ENCODE measurements at regions not wholly inside any gene's neighbourhood (a gene's known extent, or its start where the extent isn't known, plus 50 kb on each side); places are given as distances from the start of the nearest gene placed in this dataset.

DNA sequence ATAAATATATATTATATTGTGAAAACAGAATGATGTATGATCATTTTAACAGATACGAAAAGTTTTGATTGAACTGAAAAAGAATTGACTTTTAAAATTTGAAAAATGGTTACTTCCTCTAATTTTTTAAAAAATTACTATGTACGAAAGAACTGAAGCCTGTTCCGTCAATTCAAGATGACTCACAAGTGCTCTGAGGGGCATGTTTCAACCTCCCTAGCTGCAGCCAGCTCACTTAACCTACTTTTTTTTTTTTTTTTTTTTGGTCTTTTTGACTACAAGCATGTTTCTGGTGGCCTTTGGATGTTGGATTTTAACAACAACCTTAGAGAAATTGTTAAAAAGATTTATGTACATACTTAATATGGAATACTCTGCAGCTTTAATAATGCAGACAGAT lies 1139.3 kb downstream of the DIAPH3 start:
- 64 to 70% methylated on average over 3 of the region's 3 CpGs for WGBS, 2 donors (ENCODE audit: low coverage in 1 of 2)
- Histone ChIP-seq H3K4me1 (no peaks in the 10 kb centered on the region), H3K4me3 (no peak overlapping the region), H3K9me3 (no peaks in the 10 kb centered on the region), H3K36me3 (no peaks in the 10 kb centered on the region), H3K27me3 (no peaks in the 10 kb centered on the region), H3K27ac (no peak overlapping the region)
- no peak for ATAC-seq
- TF ChIP-seq POLR2A (IDR thresholded peaks at IDR 0.05) = no peak
- no peak for TF ChIP-seq POLR2AphosphoS5 (IDR thresholded peaks at IDR 0.05)
- TF ChIP-seq EP300 (IDR thresholded peaks at IDR 0.05) = no peak
- TF ChIP-seq, protein P1, sequence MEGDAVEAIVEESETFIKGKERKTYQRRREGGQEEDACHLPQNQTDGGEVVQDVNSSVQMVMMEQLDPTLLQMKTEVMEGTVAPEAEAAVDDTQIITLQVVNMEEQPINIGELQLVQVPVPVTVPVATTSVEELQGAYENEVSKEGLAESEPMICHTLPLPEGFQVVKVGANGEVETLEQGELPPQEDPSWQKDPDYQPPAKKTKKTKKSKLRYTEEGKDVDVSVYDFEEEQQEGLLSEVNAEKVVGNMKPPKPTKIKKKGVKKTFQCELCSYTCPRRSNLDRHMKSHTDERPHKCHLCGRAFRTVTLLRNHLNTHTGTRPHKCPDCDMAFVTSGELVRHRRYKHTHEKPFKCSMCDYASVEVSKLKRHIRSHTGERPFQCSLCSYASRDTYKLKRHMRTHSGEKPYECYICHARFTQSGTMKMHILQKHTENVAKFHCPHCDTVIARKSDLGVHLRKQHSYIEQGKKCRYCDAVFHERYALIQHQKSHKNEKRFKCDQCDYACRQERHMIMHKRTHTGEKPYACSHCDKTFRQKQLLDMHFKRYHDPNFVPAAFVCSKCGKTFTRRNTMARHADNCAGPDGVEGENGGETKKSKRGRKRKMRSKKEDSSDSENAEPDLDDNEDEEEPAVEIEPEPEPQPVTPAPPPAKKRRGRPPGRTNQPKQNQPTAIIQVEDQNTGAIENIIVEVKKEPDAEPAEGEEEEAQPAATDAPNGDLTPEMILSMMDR (IDR thresholded peaks at IDR 0.05) = no peak

DNA sequence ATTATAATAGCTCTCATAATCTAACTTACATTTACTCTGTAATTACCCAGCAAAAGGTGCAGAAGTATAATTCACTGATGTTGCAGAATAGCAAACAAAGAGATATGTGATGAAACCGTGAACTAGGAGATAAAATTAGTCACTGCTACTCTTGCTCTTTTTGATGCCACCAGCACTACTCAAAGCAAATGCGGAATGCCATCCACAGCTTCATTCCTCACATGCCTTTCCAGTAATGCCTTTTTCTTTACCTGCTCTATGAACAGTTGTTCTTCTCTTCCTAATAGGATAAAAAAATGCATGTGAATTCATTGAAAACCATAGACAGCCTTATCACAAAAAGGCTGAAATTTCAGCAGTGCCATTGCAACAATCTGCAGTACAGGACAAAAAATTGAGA lies 1129.5 kb downstream of the DIAPH3 start:
- WGBS, 2 donors (ENCODE audit: low coverage in 1 of 2) = 82% methylated on average over 2 of the region's 2 CpGs
- Histone ChIP-seq H3K27me3 (no peaks in the 10 kb centered on the region), H3K27ac (no peak overlapping the region), H3K4me3 (no peak overlapping the region), H3K4me1 (no peaks in the 10 kb centered on the region), H3K36me3 (no peaks in the 10 kb centered on the region), H3K9me3 (no peaks in the 10 kb centered on the region)
- TF ChIP-seq, protein P1 (IDR thresholded peaks at IDR 0.05) = no peak
- TF ChIP-seq EP300 (IDR thresholded peaks at IDR 0.05) = no peak
- no peak for TF ChIP-seq POLR2A (IDR thresholded peaks at IDR 0.05)
- no peak for TF ChIP-seq POLR2AphosphoS5 (IDR thresholded peaks at IDR 0.05)
- no peak for ATAC-seq

DNA sequence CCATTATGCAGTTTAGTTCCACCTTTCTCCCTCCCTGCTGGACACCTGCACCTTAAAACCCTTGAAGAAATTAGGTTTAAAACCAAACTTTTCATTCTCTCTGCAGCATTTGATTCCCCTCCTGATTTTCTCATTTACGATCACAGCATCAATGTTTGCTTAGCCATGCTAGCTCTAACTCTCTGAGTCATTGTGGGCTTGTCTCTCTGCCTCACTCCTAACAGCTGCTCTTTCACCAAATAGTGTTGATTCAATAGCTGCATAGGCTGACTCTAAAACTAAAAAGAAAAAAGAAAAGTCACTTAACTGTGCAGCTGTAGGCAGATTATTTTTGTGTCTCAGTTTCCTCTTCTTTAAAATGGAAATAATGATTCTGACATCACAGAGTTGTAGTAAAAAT lies 1124.9 kb downstream of the DIAPH3 start:
- no peaks in the 10 kb centered on the region for H3K36me3 ChIP-seq
- H3K4me1 ChIP-seq = no peaks in the 10 kb centered on the region
- 91 to 100% methylated on average over 1 of the region's 1 CpG for WGBS, 2 donors (ENCODE audit: low coverage in 1 of 2)
- TF ChIP-seq, protein P1 (IDR thresholded peaks at IDR 0.05) = no peak
- TF ChIP-seq EP300 (IDR thresholded peaks at IDR 0.05) (no peak), POLR2AphosphoS5 (IDR thresholded peaks at IDR 0.05) (no peak), POLR2A (IDR thresholded peaks at IDR 0.05) (no peak)
- no peak for ATAC-seq
- H3K27me3 ChIP-seq = no peaks in the 10 kb centered on the region
- H3K27ac ChIP-seq = no peak overlapping the region
- H3K9me3 ChIP-seq = no peaks in the 10 kb centered on the region
- H3K4me3 ChIP-seq = no peak overlapping the region

DNA sequence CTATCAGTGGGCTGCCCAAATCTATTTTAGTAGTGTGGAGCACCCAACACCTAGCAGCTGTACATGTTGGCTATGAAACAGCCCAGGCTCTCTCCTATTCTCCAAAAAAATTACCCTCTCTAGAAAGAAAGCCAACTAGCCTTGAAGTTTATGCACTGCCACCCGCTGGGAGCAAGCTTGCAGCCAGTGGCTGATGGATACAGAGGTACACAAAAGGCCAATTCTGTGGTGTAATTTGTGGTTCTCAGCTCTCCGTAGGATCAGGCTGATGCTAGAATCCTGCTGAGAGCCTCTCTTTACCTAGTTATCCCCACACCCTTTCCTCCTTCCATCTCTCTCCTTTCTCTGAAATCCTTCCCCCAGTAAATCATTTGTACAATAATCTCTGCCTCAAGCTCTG lies 1120.7 kb downstream of the DIAPH3 start:
- Histone ChIP-seq H3K4me3 (no peak overlapping the region), H3K9me3 (no peaks in the 10 kb centered on the region), H3K27me3 (no peaks in the 10 kb centered on the region), H3K36me3 (no peaks in the 10 kb centered on the region), H3K27ac (no peak overlapping the region), H3K4me1 (no peaks in the 10 kb centered on the region)
- no peak for TF ChIP-seq POLR2AphosphoS5 (IDR thresholded peaks at IDR 0.05)
- 88 to 89% methylated on average over 1 to 2 of the region's 2 CpGs for WGBS, 2 donors (ENCODE audit: low coverage in 1 of 2)
- no peak for ATAC-seq

DNA sequence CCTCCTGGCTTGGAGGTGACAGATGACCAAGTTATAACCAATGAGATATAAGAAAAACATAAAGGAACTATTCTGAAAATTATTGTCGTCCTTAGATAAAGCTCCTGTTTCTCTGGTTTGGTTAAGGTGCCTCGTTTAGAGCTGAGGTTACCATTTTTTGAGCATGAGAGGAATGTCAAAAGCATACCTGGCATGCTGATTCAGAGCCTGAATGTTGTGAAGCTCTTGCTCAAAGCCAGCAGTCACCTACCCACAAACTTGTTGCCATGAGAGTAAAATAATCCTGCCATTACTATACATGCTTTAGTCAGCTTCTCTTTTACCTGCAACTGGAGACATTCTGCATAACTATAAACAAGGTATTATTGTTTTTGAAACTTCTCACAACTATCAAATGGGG lies 1116.2 kb downstream of the DIAPH3 start:
- Histone ChIP-seq H3K36me3 (no peaks in the 10 kb centered on the region), H3K27ac (no peak overlapping the region), H3K4me3 (no peak overlapping the region), H3K4me1 (no peaks in the 10 kb centered on the region), H3K27me3 (no peaks in the 10 kb centered on the region), H3K9me3 (no peaks in the 10 kb centered on the region)
- 31 to 40% methylated on average over 2 of the region's 2 CpGs for WGBS, 2 donors (ENCODE audit: low coverage in 1 of 2)
- ATAC-seq = no peak
- TF ChIP-seq, protein P1 (IDR thresholded peaks at IDR 0.05) = no peak
- no peak for TF ChIP-seq POLR2A (IDR thresholded peaks at IDR 0.05)
- TF ChIP-seq POLR2AphosphoS5 (IDR thresholded peaks at IDR 0.05) = no peak
- TF ChIP-seq EP300 (IDR thresholded peaks at IDR 0.05) = no peak

All from gastroesophageal sphincter (tissue), 4 donors.